HFFc6 (cell line): ENCODE measurements at regions not wholly inside any gene's neighbourhood (a gene's known extent, or its start where the extent isn't known, plus 50 kb on each side); places are given as distances from the start of the nearest gene placed in this dataset.

ENCODE experiments used
- DNase-seq: peaks from one replicate; pipeline ENCODE4 v3.0.0-alpha.2; 2018
- H3K27ac Mint-ChIP-seq: 2 replicates; pipeline ENCODE4 v1.8.0; 2020; ENCODE audit warnings: mild to moderate bottlenecking, mixed read lengths
- H3K27me3 Mint-ChIP-seq: 2 replicates; pipeline ENCODE4 v1.8.0; 2021; ENCODE audit warnings: mild to moderate bottlenecking, moderate library complexity, mixed read lengths; ENCODE audit not compliant: insufficient read depth
- H3K36me3 Mint-ChIP-seq: 2 replicates; pipeline ENCODE4 v1.8.0; 2021; ENCODE audit warnings: low read depth, mixed read lengths
- H3K4me1 Mint-ChIP-seq: 2 replicates; pipeline ENCODE4 v1.8.0; 2020; ENCODE audit warnings: low read depth, mixed read lengths
- H3K4me3 Mint-ChIP-seq: 2 replicates; pipeline ENCODE4 v1.8.0; 2020; ENCODE audit warnings: mild to moderate bottlenecking, moderate library complexity, mixed read lengths
- H3K9me3 Mint-ChIP-seq: 2 replicates; pipeline ENCODE4 v1.8.0; 2020; ENCODE audit warnings: mild to moderate bottlenecking, mixed read lengths
- CTCF ChIP-seq: fragments of 200-600 bp; sonication (generic); IDR thresholded peaks from 2 replicates; pipeline ENCODE4 v1.5.0; 2021; ENCODE audit warnings: antibody characterized with exemption, mild to moderate bottlenecking

GRCh38 chr11:42727879-42728278, 583.9 kb upstream of the API5 start:
- no peaks in the 10 kb centered on the region for H3K4me1 Mint-ChIP-seq
- peaks cover 25% of the 10 kb centered on the region for H3K9me3 Mint-ChIP-seq
- H3K4me3 Mint-ChIP-seq, result no peak overlapping the region
- H3K27ac Mint-ChIP-seq, result no peak overlapping the region
- H3K36me3 Mint-ChIP-seq, result no peaks in the 10 kb centered on the region
- no peak for TF ChIP-seq CTCF
- no peak for DNase-seq
- H3K27me3 Mint-ChIP-seq, result no peaks in the 10 kb centered on the region

- Mint-ChIP-seq H3K4me1 (no peaks in the 10 kb centered on the region), H3K36me3 (no peaks in the 10 kb centered on the region), H3K27ac (no peak overlapping the region), H3K9me3 (peaks cover 18% of the 10 kb centered on the region), H3K4me3 (no peak overlapping the region), H3K27me3 (no peaks in the 10 kb centered on the region)
- TF ChIP-seq CTCF, result no peak
- no peak for DNase-seq
These were observed 549.4 kb upstream of the API5 start for GRCh38 chr11:42762348-42762747.

- H3K4me1 Mint-ChIP-seq, result no peaks in the 10 kb centered on the region
- peaks cover 16% of the 10 kb centered on the region; the same call in 1 of the 2 replicates for H3K9me3 Mint-ChIP-seq
- H3K27ac Mint-ChIP-seq, result no peak overlapping the region
- DNase-seq, result no peak
- TF ChIP-seq CTCF, result no peak
- H3K4me3 Mint-ChIP-seq, result no peak overlapping the region
- H3K27me3 Mint-ChIP-seq, result no peaks in the 10 kb centered on the region
- H3K36me3 Mint-ChIP-seq, result no peaks in the 10 kb centered on the region
These were observed 546.9 kb upstream of the API5 start for GRCh38 chr11:42764936-42765335.

- H3K9me3 Mint-ChIP-seq, result peaks cover 26% of the 10 kb centered on the region
- no peak overlapping the region for H3K27ac Mint-ChIP-seq
- DNase-seq, result no peak
- H3K27me3 Mint-ChIP-seq, result no peaks in the 10 kb centered on the region
- no peak for TF ChIP-seq CTCF
- H3K36me3 Mint-ChIP-seq, result no peaks in the 10 kb centered on the region
- H3K4me1 Mint-ChIP-seq, result no peaks in the 10 kb centered on the region
- H3K4me3 Mint-ChIP-seq, result no peak overlapping the region
These were observed 543.2 kb upstream of the API5 start for GRCh38 chr11:42768576-42768975.

GRCh38 chr11:42770444-42771065, 541.2 kb upstream of the API5 start:
- DNase-seq, result no peak
- Mint-ChIP-seq H3K27me3 (no peaks in the 10 kb centered on the region), H3K36me3 (no peaks in the 10 kb centered on the region), H3K9me3 (peaks cover 27% of the 10 kb centered on the region), H3K4me3 (no peak overlapping the region), H3K4me1 (no peaks in the 10 kb centered on the region), H3K27ac (no peak overlapping the region)
- peak; percentile 66 for TF ChIP-seq CTCF

GRCh38 chr11:42772886-42773285, 538.9 kb upstream of the API5 start:
- DNase-seq, result no peak
- no peaks in the 10 kb centered on the region for H3K4me1 Mint-ChIP-seq
- no peaks in the 10 kb centered on the region for H3K27me3 Mint-ChIP-seq
- peaks cover 29% of the 10 kb centered on the region for H3K9me3 Mint-ChIP-seq
- H3K36me3 Mint-ChIP-seq, result no peaks in the 10 kb centered on the region
- TF ChIP-seq CTCF, result no peak
- no peak overlapping the region for H3K4me3 Mint-ChIP-seq
- no peak overlapping the region for H3K27ac Mint-ChIP-seq
